T-helper 1 cell treated with Interleukin-12 subunit alpha and Interleukin-12 subunit beta and Interleukin-4 antibody, amounts not matched to agents 30 ng/mL and 1 ng/mL, for 36 hours (primary cell): ENCODE measurements at regions not wholly inside any gene's neighbourhood (a gene's known extent, or its start where the extent isn't known, plus 50 kb on each side); places are given as distances from the start of the nearest gene placed in this dataset.

Source experiments
- intact Hi-C: fragments of 100-400 bp; cut with micrococcal nuclease; formaldehyde crosslinking; loops from one replicate; pipeline ENCODE4 v1.15.1; 2024

GRCh38 chr4:85391071-85391470 lies 83.9 kb upstream of the ARHGAP24 start:
- intact Hi-C loops = no loop called here

GRCh38 chr4:85391589-85392410 lies 83.2 kb upstream of the ARHGAP24 start:
- intact Hi-C loops = no loop called here

GRCh38 chr4:85393201-85393600 lies 81.7 kb upstream of the ARHGAP24 start:
- intact Hi-C loops = no loop called here

- intact Hi-C loops = no loop called here
These were observed 76.7 kb upstream of the ARHGAP24 start for GRCh38 chr4:85398276-85398675.

- intact Hi-C loops = no loop called here
These were observed 75.7 kb upstream of the ARHGAP24 start for GRCh38 chr4:85399270-85399669.

- intact Hi-C loops = no loop called here
These were observed 72.6 kb upstream of the ARHGAP24 start for GRCh38 chr4:85402371-85402770.

- intact Hi-C loops = no loop called here
These were observed 68.8 kb upstream of the ARHGAP24 start for GRCh38 chr4:85406185-85406584.

GRCh38 chr4:85407546-85407945 lies 67.4 kb upstream of the ARHGAP24 start:
- intact Hi-C loops = no loop called here

GRCh38 chr4:85408301-85408700 lies 66.6 kb upstream of the ARHGAP24 start:
- intact Hi-C loops = no loop called here

GRCh38 chr4:85409251-85409650 lies 65.7 kb upstream of the ARHGAP24 start:
- intact Hi-C loops = no loop called here

- intact Hi-C loops = no loop called here
These were observed 63.6 kb upstream of the ARHGAP24 start for GRCh38 chr4:85411386-85411785.

- intact Hi-C loops = no loop called here
These were observed 60.0 kb upstream of the ARHGAP24 start for GRCh38 chr4:85414972-85415371.

- intact Hi-C loops = no loop called here
These were observed 58.9 kb upstream of the ARHGAP24 start for GRCh38 chr4:85416094-85416493.

GRCh38 chr4:85419103-85419502 lies 55.8 kb upstream of the ARHGAP24 start:
- intact Hi-C loops = no loop called here

- intact Hi-C loops = no loop called here
These were observed 54.1 kb upstream of the ARHGAP24 start for GRCh38 chr4:85420831-85421230.

GRCh38 chr4:85423431-85423830 lies 51.5 kb upstream of the ARHGAP24 start:
- intact Hi-C loops = no loop called here
